ENCODE measurements at regions not wholly inside any gene's neighbourhood (a gene's known extent, or its start where the extent isn't known, plus 50 kb on each side); places are given as distances from the start of the nearest gene placed in this dataset.
"Not testable (repeated sequence)": the region's sequence is repeated elsewhere in the genome, so short reads cannot be mapped to it uniquely, and the experiment has no call there.

DNA sequence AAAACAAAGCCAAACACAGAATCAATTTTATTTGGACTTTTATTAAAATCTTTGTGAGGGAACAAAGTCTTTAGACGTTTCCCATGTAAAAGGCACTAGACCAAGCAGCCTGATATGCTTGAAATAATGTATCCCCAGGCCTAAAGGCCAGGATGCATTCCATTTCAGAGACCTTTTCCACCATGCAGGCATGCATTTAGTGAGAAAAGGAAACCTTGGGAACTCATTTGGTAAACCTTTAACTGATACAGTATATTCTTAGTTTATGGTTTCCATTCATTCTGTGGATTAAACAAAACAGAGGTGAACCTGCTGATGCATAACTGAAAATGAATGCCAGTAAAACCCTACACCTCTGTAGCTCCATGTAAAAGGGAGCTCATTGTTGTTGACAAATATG, 600.0 kb downstream of the NR2F1-AS1 start:
- DNase-seq = no peak

DNA sequence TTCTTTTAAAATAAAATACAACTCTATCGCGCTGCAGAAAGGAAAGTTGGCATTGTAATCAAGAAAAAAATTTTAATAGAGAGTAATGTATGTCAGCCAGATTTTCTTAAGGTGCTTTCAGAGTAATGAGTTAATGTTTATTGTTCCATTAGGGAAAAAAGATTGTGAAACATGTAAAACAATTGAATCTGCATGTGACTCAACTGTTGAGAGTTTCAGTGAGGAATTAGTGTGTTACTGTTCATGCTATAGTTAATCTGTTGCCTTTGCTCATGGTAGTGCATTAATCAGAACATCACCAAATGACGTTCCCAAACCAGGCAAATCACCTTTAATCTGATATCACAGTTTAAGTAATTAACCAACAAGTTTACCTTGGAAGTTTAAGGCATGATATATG, 600.5 kb downstream of the NR2F1-AS1 start:
- no peak for DNase-seq

DNA sequence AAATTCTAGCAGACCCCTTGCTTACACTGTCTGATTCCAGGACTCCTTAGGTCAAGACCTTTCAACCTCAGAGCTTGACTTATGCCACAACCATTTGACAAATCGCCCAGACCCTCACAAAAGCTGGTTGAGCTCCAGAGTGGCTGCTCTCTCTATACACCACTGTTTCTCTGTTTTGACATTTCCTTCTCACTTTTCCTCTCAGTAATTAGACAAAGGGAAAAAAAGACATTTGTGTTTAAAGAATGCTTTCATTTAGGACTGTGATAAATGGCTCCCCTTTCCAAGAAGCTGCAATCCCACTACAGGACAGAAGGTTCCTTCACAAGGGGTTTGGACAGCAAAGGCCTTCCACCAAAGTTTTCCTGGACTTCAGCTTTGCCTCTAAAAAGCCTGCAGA, 601.3 kb downstream of the NR2F1-AS1 start:
- no peak for DNase-seq

DNA sequence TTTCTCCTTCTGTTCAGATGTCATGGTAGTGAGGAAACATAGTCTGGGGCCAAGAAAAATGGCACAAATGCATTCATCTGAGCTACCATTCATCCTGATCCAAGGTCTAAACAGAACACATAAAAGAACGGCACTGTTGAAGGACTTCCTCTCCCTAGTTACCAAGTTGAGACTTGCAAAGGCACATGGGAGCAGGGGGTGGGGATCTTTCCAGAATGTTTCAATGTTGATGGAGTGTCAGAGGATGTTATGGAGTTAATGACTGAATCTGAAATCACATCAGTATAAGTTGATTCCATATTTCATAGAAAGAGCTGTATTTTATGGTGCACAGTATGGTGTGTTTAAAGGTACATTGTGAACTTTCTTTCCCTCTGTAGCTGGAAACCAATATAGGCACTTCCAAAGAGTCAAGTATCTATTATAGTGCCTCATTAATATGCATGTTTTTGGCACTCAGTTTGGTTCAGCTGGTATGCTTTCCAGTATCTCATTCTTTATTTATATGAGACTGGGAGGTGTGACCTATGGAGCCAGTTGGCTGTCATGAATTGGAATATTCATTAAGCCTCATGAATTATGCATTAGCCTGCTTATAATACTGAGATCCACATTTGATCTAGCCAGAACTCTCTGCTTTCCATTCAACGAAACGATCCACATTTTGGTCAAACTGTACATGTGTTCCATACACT, 603.0 kb downstream of the NR2F1-AS1 start:
- DNase-seq = no peak

DNA sequence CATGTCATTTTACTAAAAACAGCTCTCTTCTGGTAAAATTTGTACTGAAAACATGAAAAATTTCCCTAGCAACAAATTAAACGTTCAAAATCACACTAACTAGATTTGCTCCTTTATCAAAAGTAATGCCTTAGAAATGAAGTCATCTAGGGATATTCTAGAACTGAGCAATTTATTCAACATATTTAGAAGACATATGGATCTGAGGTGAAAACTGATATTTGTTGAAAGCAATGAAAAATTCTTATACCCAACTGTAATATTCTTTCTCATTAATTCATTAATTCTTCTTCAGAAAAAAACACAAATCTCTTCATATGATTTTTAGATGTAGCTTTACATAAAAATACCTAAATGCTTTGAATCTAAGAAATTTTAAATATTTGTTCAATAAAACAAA, 604.9 kb downstream of the NR2F1-AS1 start:
- DNase-seq = no peak

DNA sequence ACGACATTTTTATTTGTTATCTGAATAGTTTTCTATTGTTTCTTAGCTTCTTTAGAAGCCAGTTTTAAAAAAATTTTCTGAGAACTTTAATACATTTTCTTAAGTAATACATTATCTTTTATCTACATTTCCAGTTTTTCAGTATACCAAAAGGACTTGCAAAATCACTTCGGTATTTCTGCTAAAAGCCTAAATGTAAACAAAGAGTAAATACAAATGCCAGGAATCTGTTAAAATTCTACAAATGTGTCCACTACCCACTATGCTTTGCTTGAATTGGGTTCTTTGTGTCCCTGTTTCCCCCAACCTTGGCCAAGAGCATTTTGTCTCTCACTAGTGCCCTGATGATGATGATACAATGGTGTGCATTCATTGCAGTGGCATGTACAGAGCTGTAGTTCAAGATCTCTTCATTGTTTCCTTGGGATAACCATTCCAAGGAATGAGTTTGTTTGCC, 611.2 kb downstream of the NR2F1-AS1 start:
- peak; percentile 2 for DNase-seq

DNA sequence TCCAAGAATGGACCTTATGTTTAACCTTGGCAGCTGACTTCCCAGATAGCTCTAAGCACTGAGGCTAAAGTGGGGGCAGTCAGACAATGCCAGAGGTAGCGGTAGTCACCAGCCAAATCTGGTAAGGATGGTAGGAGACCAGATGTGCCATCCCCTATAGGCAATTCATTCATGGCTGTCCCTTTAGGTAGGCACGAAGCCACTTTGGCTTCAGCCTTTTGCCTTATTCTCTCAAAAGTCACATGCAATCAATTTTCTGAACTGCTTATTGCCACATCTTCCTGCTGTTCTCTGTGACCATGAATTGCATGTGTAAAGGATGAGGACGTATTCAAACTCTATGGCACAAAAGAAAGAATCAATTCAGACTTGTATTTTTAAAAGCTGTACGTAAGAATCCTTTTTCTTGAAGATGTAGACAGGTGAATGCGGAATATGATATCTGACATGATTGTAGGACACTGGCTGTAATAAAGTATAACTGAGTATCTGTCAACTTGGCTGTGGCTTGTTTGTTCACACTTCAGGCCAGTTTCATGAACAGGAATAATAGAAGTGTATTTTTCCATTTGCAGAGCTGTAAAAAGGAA, 611.7 kb downstream of the NR2F1-AS1 start:
- DNase-seq = no peak

DNA sequence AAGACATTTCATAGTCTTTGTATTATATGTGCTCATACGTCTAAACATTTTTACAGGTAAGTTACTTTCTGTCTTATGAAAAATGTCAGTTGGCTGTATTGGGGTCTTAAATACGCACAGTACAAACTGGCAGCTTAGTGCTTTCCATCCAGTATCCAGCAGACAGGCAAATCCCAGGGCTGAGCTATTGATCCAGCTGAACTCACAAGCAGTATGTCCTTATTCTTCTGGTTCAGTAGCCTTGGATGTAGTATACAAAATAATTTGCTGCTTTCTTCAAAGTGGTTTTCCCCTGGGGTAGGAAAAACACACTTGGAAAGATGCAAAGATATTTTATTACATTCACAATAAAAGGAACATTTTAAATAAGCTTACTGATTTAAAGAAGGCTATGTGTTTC, 617.2 kb downstream of the NR2F1-AS1 start:
- no peak for DNase-seq

DNA sequence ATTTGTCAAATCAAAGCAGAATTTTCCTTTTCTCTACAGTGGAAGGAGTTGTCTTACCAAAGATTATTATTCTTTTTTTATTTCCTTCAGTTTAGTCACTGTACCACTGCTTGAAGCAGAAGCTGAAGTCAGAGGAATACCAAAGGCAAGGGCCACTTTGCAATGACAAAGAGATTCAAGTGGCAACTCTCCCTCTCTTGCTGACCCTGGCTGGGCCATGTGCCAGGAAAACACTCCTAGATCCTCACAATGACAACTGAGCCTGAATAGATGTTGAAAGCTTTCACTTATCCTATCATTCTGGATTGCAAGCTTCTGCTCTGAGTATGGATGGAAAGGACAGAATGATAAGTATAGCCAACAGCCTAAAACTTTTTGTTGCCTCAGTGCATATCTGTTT, 618.3 kb downstream of the NR2F1-AS1 start:
- peak; percentile 5 for DNase-seq

DNA sequence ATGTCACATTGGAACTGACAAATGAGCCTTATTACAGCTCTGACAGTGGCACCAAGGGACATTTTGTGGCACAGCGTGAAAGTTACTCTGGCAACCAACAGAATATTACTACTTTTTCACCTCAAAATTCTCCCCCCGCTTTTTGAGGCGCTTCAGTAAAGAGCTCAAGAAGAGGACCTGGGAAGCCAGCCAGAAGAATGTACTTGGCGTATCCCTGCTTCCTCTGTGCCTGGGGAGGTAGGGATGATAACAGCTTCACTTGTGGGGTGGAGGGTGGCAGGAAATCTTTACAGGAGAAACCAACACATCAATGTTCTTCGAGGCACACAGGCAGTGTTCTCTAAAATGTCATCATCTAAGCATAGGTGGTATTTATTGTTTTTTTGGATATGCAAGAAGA, 624.1 kb downstream of the NR2F1-AS1 start:
- peak; percentile 2 for DNase-seq

DNA sequence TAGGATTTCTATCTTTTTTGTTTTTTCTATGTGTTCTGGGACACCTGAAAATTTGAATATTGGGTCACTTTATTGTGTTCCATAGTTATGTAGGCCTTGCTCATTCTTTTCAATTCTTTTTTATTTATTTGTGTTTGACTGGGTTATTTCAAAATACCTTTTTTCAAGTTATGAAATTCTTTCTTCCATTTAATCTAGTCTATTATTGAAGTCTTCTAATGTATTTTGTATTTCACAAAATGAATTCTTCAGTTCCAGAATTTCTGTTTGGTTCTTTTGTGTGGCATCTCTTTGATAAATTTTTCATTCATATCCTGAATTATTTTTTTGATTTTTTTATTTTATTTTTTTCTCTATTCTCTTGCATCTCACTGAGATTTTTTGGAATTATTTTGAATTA, 628.8 kb downstream of the NR2F1-AS1 start:
- no peak for DNase-seq

DNA sequence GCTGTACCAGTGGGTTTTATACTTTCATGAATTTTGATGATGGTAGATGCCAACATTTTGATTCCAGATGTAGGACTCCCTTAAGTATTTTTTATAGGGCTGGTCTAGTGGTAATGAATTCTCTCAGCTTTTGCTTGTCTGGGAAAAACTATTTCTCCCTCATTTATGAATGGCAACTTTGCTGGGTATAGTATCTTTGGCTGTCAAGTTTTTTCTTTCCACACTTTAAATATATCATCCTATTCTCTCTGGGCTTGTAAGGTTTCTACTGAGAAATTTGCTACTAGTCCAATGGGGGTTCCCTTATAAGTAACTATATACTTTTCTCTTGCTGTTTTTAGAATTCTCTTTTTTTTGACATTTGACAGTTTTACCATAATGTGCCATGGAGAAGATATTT, 629.3 kb downstream of the NR2F1-AS1 start:
- no peak for DNase-seq

DNA sequence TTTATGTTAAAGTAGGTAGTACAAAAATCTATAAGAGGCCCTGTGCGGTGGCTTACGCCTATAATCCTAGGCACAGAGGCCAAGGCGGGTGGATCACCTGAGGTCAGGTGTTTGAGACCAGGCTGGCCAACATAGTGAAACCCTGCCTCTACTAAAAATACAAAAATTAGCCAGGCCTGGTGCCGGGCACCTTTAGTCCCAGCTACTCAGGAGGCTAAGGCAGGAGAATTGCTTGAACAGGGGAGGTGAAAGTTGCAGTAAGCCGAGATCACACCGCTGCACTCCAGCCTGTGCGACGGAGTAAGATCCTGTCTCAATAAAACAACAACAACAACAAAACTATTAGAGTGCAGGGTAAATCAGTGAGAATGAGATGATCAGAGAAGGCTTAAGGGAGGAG, 634.5 kb downstream of the NR2F1-AS1 start:
- DNase-seq = no peak

DNA sequence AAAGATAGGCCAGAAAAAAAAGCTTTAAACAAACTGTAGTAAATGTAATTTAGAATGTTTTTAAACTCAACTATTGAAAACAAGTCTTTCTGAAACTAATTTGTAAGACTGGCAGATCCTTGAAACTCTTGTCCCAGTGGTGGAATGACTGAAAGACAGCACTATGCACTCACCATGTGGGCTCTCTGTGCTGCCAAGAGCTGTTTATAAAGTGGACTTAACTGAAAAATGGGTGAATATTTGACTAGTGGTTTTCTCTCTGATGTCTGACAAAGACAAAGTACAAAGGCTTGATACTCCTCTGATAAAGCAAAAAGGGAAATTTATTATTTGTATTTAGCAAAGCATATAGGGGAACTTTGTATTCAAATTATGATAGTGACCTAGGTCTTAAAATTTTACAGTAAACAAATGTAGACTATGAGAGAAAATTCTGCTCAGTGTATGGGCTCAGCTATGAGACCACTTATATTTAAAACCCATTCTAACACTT, 635.4 kb downstream of the NR2F1-AS1 start:
- DNase-seq = peak; percentile 6

DNA sequence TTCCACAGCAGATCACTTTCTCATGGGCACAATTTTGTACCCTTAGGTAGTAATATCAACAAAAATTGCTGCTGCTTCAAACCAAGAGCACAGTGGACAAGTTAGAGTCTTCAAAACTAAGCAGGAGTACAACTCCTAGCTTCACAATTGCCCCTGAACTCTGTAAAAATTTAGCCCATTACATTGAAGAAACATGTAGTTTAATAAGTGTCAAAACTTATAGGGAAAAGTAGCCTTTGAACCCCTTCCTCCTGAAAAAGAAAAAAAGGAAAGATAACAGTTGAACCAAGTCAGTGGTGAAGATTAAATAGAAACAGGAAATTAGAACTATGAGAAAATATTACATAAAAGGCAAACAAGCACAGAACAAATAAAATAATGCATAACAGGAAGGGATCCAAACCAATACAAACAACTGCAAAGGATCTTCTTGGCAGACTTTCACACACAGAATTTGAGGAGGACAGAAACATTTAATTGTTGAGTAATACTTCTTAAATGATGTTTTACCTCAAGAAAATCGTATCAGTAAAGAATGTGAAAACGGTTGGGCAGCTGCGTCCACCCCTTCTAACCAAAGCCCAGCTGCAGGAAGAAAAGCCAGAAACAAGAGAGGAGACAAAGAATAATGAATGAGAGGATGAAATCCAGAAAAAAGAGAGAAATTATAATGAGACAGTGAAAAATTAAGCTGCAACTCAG, 636.0 kb downstream of the NR2F1-AS1 start:
- DNase-seq = peak; percentile 54

DNA sequence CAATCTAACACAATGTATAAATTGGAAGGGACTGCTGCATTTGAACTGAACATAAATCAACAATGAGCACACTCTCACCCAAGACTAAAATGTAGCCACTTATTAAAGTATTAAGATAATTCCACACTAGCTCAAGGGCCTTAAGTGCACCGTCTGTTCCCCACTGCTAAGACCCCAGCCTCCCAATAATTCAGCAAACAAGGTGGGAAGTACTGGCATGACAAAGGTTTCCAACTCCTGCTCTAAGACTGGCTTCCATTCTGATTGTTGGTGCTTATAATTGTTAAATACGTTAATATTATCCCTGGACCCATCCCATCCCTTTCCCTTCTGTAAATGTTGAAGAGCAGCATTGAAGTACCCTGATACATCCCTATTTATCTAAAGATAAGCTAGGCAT, 636.7 kb downstream of the NR2F1-AS1 start:
- DNase-seq = no peak

DNA sequence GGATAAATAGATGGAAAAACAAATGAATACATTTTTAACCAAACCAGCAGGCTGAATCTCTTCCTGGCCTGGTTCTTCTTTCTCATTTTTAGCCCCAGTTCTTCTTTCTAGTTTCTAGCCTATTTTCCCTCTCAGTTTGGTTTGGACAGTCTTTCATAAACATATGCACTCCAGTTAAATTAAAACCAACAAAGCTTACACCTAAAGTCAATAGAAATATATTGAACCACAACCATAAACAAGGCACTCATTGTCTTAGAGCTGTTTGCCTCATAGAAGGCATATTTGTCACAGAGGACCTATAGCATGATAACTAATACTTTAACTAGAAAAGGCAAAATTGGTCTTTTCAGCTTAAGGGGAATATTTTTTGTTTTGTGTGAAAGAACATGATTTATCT, 638.3 kb downstream of the NR2F1-AS1 start:
- no peak for DNase-seq

DNA sequence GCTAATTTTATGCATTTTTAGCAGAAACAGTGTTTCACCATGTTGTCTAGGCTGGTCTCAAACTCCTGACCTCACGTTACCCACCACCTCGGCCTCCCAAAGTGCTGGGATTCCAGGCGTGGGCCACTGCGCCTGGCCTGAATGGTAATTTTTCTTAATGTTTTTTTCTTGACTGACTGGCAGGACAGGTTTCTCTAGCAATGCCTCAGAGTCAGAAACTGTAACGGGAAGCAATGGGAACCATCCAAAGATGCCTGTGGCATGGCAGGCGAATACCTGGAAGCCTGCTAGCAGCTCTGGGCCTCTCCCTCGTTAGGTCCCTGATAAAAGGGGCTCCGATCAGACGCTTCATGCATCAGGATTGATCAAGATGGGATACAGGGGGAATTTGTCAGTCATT, 639.2 kb downstream of the NR2F1-AS1 start:
- DNase-seq = no peak

DNA sequence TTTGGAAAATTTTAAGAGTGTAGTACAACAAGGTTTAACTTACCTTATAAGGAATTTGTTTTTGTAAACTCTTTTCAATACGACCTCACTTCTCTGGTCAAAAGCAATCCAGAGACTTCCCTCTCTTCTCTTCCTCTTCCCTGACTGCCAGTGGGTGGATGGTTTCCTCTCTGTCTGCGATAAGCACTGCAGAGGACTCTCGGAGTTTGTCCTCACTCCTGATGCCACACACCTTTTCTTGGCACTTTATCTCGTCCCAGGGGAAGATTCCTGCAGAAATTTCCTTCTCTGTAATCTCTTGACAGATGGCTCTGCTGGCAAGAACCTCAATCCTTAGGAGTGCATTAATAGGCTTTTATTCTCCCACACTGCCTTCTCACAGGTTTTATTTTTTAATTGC, 641.6 kb downstream of the NR2F1-AS1 start:
- DNase-seq = no peak

DNA sequence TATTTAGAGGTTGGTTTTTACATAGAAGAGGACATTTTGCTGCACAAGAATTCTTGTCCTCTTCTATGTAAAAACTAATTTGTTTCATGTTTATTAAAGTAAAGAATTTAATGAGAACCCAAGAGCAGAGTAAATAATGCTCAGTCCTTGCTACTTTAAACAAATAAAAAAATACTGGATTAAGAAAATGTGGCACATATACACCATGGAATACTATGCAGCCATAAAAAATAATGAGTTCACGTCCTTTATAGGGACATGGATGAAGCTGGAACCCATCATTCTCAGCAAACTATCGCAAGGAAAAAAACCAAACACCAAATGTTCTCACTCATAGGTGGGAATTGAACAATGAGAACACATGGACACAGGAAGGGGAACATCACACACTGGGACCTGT, 643.6 kb downstream of the NR2F1-AS1 start:
- not testable (repeated sequence) for DNase-seq

DNA sequence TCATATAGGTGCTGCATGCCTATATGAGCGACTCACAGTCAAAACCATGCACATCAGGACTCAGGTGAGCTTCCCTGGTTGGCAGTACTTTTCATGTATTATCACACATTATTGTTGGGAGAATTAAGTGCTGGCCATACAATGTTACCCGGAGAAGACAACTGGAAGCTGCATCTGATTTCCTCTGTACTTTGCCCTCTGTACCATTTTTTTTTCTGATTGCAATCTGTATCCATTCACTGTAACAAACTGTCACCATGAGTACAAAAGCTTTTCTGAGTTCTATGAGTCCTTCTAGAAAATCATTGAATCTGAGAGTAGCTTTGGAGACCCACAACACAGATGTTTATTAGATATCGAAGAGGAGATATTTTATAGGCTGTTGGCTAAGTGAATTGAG, 651.0 kb downstream of the NR2F1-AS1 start:
- no peak for DNase-seq

DNA sequence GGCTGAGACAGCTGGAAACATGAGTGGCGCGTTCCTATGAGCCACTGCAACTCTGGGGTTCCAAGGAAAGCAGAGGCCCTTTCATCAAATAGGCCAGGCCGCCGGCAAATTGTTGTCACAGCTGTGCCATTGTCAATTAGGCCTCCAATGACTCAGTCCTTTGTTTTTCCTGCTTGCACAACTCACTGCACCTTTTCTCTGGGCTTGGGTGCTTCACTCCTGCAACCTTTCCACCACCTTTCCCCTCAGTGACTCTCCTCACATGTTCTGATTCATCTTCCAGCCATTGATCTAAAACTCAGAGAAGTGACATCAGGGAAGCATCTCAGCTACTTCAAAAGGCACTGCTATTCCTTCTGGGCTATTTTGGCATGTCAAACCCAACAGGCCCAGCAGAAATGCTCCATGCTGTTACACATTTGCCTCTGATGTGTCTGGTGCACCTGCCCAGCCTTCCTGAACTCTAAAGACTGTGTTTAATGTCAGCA, 653.7 kb downstream of the NR2F1-AS1 start:
- no peak for DNase-seq

DNA sequence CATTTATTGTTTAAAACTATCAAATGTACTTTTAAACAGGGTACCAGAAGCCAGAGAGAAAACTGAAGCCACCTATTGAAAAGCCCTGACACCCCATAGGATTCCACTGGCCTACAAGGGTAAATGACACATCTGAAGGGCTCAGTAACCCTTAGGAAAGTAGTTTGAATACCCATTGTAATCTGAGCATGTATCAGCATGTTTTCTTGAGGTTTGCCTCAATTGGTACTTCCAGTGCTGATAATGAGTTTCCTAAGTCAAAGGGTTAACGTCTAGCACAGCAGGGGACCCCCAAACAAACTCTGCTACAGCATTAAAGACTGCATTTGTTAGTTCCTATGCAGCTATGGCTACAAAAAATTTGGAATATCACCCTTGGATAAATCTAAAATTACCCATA, 657.1 kb downstream of the NR2F1-AS1 start:
- DNase-seq = no peak

Measured in fibroblast of skin of back (primary cell).